CD4-positive, alpha-beta T cell treated with Interferon alpha-2 for 1 hour (primary cell): ENCODE measurements at regions not wholly inside any gene's neighbourhood (a gene's known extent, or its start where the extent isn't known, plus 50 kb on each side); places are given as distances from the start of the nearest gene placed in this dataset.

Experiments
- DNase-seq, 2 donors: peaks; one replicate each; pipeline ENCODE4 v3.0.0-alpha.2; 2020 to 2022

DNA sequence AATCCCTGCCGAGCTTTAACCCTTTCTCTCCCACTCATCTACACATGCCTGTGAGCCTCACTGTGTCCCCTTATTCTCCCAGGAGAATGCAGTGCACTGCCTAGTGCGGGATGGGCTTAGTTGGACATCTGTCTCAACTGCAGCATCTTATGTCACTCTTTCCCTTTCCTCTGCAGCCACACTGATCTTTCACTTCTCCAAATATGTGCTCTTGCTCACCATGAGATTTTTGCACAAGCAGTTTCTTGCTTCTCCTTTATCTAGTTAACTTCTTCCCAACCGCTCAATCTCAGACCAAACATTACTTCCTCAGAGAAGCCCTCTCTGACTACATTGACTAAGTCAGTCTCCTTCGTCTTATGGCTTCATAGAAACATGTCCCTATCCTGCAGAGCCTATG lies 292.3 kb downstream of the KBTBD8 start:
- peak; percentile 3 to 5 for DNase-seq

- no peak for DNase-seq
Measured at GRCh38 chr3:67291287-67292252, 293.5 kb downstream of the KBTBD8 start.

DNA sequence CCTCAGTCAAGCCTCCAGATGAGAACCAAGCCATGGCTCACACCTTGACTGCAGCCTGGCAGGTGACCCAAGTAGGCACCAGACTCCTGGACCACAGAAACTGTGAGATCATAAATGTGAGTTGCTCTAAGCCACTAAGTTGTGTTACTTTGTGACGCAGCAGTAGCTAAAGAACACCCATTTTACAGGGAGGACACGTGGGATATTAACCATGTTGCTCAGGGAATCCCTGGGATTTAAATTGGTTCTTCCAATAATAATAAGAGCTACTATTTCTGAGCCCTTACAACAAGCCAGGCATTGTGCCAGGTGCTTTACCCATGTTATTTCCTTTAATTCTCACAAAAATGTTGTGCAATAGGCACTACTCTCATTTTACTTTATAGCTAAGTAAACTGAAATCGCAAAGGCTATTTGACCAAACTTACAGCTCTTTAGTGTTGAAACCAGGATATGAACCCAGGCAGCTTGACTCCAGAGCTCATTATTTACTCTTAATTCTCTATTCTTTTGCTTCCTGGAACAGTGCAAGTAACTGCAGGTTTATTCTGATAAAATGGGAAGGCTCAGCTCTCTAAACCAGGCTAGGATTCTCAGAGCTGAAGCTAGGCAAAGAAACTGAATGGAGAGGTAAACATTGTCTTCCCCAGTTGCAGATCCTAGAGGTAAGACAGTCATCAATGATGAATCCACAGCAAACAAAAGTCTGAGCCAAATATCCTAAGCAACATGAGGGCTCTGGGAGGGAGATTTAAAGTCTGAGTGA lies 294.4 kb downstream of the KBTBD8 start:
- DNase-seq, result no peak

- DNase-seq, result no peak
Measured at GRCh38 chr3:67294341-67294740, 296.2 kb downstream of the KBTBD8 start.

GRCh38 chr3:67296039-67296892 lies 298.2 kb downstream of the KBTBD8 start:
- no peak for DNase-seq

- DNase-seq, result no peak
Measured at GRCh38 chr3:67297715-67298475, 299.8 kb downstream of the KBTBD8 start.

GRCh38 chr3:67301556-67301955 lies 303.4 kb downstream of the KBTBD8 start:
- DNase-seq, result no peak

- DNase-seq, result no peak
Measured at GRCh38 chr3:67302489-67302888, 304.4 kb downstream of the KBTBD8 start.

DNA sequence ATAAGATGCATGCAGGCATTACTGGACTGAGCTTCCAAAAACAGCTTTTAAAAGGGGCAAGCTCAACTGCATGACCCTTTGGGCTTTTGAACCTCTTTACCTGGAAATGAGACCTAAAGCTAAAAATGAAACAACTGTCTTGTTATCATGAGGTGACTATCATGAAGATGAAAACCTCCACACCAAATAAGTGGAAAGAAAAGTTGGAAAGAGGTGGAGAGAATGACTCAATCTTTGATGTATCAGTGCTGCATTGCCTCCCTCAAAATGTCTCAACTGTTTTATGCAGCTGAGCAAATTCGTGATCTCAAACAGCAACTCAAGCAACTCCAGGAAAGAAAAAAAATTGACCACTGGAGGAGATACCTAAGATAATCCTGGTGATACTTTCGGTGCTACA lies 307.1 kb downstream of the KBTBD8 start:
- no peak for DNase-seq

DNA sequence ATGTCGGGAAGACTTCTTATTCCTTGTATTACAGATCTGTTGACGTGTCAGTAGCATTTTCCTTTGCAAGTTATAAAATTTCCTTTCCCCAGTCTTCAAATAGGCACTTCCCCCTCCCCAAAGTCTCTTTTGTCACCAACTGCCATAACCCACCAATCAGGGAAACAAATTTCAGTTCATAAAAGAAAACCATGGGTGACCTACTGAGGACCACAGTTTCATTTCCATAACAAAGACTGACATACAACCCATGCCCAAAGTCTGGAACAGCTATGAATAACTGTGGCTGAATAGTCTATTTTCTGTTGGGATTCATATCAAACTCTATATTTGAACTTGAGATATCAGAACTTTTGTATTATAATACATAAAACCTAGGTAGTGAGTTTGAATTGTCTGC lies 307.8 kb downstream of the KBTBD8 start:
- no peak for DNase-seq

DNA sequence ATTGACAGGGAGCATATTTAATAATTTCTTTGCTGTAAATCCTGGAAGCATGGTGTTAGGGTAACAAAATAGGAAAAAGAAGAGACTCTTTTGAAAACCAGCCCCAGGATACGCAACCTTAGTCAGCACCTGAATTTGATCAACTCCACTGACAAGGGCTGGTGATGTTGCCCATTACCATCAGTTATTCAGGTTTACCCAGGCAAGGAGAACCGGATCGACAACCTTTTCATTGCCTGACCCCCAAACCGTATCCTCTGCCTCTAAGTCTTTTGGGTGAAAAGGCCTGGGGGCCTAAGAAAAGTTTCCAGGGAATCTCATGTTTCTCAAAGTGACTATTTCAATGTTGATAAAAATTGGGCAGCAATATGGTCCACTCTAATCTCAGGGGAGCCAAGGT lies 313.3 kb downstream of the KBTBD8 start:
- no peak for DNase-seq

DNA sequence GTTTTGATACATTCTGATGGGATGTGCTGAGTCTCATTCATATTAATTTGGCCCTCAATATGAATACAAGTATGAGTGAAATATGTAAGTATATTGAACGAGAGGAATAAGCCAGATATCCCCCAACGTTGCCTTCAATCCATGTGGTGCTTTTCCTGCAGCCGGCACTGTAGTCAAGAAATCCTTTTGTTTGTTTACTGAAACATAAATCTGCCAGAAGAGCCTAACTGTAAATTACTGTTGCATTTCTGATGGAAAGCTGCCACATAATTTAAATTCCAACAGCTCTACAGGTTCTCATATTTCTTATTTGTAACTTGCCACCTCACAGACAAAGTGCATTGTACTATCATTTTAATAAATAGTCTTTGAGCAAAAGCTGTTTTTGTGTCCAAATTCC lies 314.0 kb downstream of the KBTBD8 start:
- DNase-seq, result no peak

- DNase-seq, result no peak
Measured at GRCh38 chr3:67318162-67318561, 320.1 kb downstream of the KBTBD8 start.

- no peak for DNase-seq
Measured at GRCh38 chr3:67324554-67324953, 326.4 kb downstream of the KBTBD8 start.
